ENCODE measurements at regions not wholly inside any gene's neighbourhood (a gene's known extent, or its start where the extent isn't known, plus 50 kb on each side); places are given as distances from the start of the nearest gene placed in this dataset.

GRCh38 chr15:67928666-67929065, 88.8 kb upstream of the RNU6-1 start:
- ChIA-PET POLR2A (no interaction called here), CTCF (no interaction called here)
- peaks cover 4% of the 10 kb centered on the region for H3K9me3 Mint-ChIP-seq
- TF ChIP-seq SP1 (CRISPR knock-in tag; conservative IDR thresholded peaks at IDR 0.05) (no peak), FOXK1 (CRISPR knock-in tag; IDR thresholded peaks at IDR 0.05) (no peak), E2F5 (CRISPR knock-in tag; IDR thresholded peaks at IDR 0.05) (no peak), SMAD4 (CRISPR knock-in tag; IDR thresholded peaks at IDR 0.05) (no peak), USF2 (CRISPR knock-in tag; IDR thresholded peaks at IDR 0.05) (no peak), ZNF396 (CRISPR knock-in tag; IDR thresholded peaks at IDR 0.05; ENCODE audit: borderline replicate concordance) (no peak), NR2C2 (CRISPR knock-in tag; IDR thresholded peaks at IDR 0.05) (no peak), TEAD4 (CRISPR knock-in tag; IDR thresholded peaks at IDR 0.05) (no peak), ZNF281 (CRISPR knock-in tag; IDR thresholded peaks at IDR 0.05) (no peak), ZBTB43 (CRISPR knock-in tag; IDR thresholded peaks at IDR 0.05) (no peak), ATF2 (CRISPR knock-in tag; IDR thresholded peaks at IDR 0.05; ENCODE audit: borderline replicate concordance, low read depth) (no peak), CBFB (CRISPR knock-in tag; IDR thresholded peaks at IDR 0.05; ENCODE audit: low read depth) (no peak), SOX15 (CRISPR knock-in tag; IDR thresholded peaks at IDR 0.05) (no peak), E2F4 (CRISPR knock-in tag; IDR thresholded peaks at IDR 0.05; ENCODE audit: borderline replicate concordance, low read depth) (no peak), ESRRA (CRISPR knock-in tag; IDR thresholded peaks at IDR 0.05; ENCODE audit: borderline replicate concordance) (no peak), ATF3 (CRISPR knock-in tag; conservative IDR thresholded peaks at IDR 0.05) (no peak)
- peaks cover 18% of the 10 kb centered on the region for H3K4me1 Mint-ChIP-seq
- DNase-seq (ENCODE audit: low spot score) (no peak), ATAC-seq (no peak)
- peaks cover 3% of the 10 kb centered on the region; the same call in 1 of the 2 replicates for H3K27me3 Mint-ChIP-seq (ENCODE audit: low read depth)
- H3K36me3 Mint-ChIP-seq, result no peaks in the 10 kb centered on the region
- H3K4me3 Mint-ChIP-seq, result no peak overlapping the region
- no peak overlapping the region for H3K27ac Mint-ChIP-seq

- DNase-seq (ENCODE audit: low spot score) (no peak), ATAC-seq (no peak)
- H3K36me3 Mint-ChIP-seq, result no peaks in the 10 kb centered on the region
- peaks cover 3% of the 10 kb centered on the region for H3K9me3 Mint-ChIP-seq
- POLR2A ChIA-PET, result interaction anchor here (0.5 kb wide), 1 partner anchor 90 kb away, joined by 4 read pairs; no protein-coding TSS in a partner anchor
- CTCF ChIA-PET, result no interaction called here
- H3K27me3 Mint-ChIP-seq (ENCODE audit: low read depth), result peaks cover 3% of the 10 kb centered on the region
- H3K27ac Mint-ChIP-seq, result no peak overlapping the region
- H3K4me3 Mint-ChIP-seq, result no peak overlapping the region
- peaks cover 17% of the 10 kb centered on the region for H3K4me1 Mint-ChIP-seq
- TF ChIP-seq E2F5 (CRISPR knock-in tag; IDR thresholded peaks at IDR 0.05) (no peak), ELF4 (CRISPR knock-in tag; IDR thresholded peaks at IDR 0.05; ENCODE audit: low read depth) (no peak), CREB1 (CRISPR knock-in tag; IDR thresholded peaks at IDR 0.05) (no peak), ZNF396 (CRISPR knock-in tag; IDR thresholded peaks at IDR 0.05; ENCODE audit: borderline replicate concordance) (no peak), AR (CRISPR knock-in tag; IDR thresholded peaks at IDR 0.05) (no peak), CDX4 (CRISPR knock-in tag; IDR thresholded peaks at IDR 0.05; ENCODE audit: borderline replicate concordance) (no peak), NR3C1 (CRISPR knock-in tag; conservative IDR thresholded peaks at IDR 0.05; ENCODE audit: low read depth) (no peak), NR2C2 (CRISPR knock-in tag; IDR thresholded peaks at IDR 0.05) (no peak), ZNF232 (CRISPR knock-in tag; IDR thresholded peaks at IDR 0.05) (no peak)
Measured at GRCh38 chr15:67930720-67931119, 90.9 kb upstream of the RNU6-1 start.

All from WTC11 (cell line).